K562 (cell line): ENCODE measurements at regions not wholly inside any gene's neighbourhood (a gene's known extent, or its start where the extent isn't known, plus 50 kb on each side); places are given as distances from the start of the nearest gene placed in this dataset.

Source experiments
- ATAC-seq: fragments of 200-7000 bp; cut with Tn5 transposase; 3 replicates; pipeline ENCODE4 v1.9.1; 2020; ENCODE audit warnings: moderate library complexity
- BruUV-seq: library from RNA; stranded (reverse); fragments of 400-500 nt; replicated peaks from 2 replicates; lab custom pipeline; 2021; lab: Mats Ljungman, UMichigan
- CTCF ChIA-PET: fragments of 300-600 bp; formaldehyde crosslinking; extraction: SDS; loops from one replicate; lab custom pipeline; 2021; ENCODE audit warnings: low intra/inter-chr PET ratio; lab: Yijun Ruan, JAX
- POLR2A ChIA-PET: fragments of 300-600, 350-650 bp; sonication (Branson Sonifier 250); formaldehyde crosslinking; extraction: SDS; loops from one replicate; lab custom pipeline; 2021; ENCODE audit warnings: antibody characterized with exemption, inconsistent platforms; lab: Yijun Ruan, JAX
- DNase-seq, 4 experiments: peaks; one replicate each; pipeline versions ENCODE4 v3.0.0 to v3.0.0-alpha.2; 2011 to 2018; ENCODE audit warnings: low spot score in 3 of 4, mixed read lengths in 3 of 4; ENCODE audit errors: extremely low read depth in 1 of 4
- FAIRE-seq: peaks from 2 replicates; lab custom pipeline; 2011; peaks lifted over from hg19 to GRCh38; lab: Jason Lieb, UNC
- H2AFZ ChIP-seq: 2 replicates; pipeline ENCODE4 v1.6.0; 2011; ENCODE audit warnings: low read depth, low read length, control low read depth, inconsistent platforms
- H3K27ac ChIP-seq: fragments of 200-600 bp; 3 replicates; pipeline ENCODE4 v1.8.0; 2011; ENCODE audit warnings: low read depth, mild to moderate bottlenecking, control low read depth, inconsistent platforms, low read length, moderate library complexity, mixed read lengths; ENCODE audit errors: extremely low read depth
- H3K27me3 ChIP-seq, 2 experiments: fragments of 300-600 bp in 1 of 2; 2 replicates in 1 of 2; 3 replicates in 1 of 2; pipeline versions ENCODE4 v1.6.0 to v1.8.0; 2011; ENCODE audit warnings: inconsistent platforms in 2 of 2, low read length in 2 of 2, mild to moderate bottlenecking in 1 of 2, mixed read lengths in 1 of 2, moderate library complexity in 1 of 2; ENCODE audit not compliant: control insufficient read depth in 2 of 2, insufficient read depth in 2 of 2
- H3K36me3 ChIP-seq: fragments of 300-600 bp; 3 replicates; pipeline ENCODE4 v1.8.0; 2011; ENCODE audit warnings: mild to moderate bottlenecking, low read length, inconsistent platforms; ENCODE audit not compliant: control insufficient read depth, insufficient read depth
- H3K4me1 ChIP-seq, 2 experiments: fragments of 200-600 bp in 1 of 2; replicated peaks in 1 of 2; 2 replicates in 1 of 2; 3 replicates in 1 of 2; pipeline versions ENCODE4 v1.5.1 to v1.8.0; 2011; ENCODE audit warnings: inconsistent platforms in 2 of 2, low read length in 2 of 2, mild to moderate bottlenecking in 1 of 2, mixed read lengths in 1 of 2, moderate library complexity in 1 of 2; ENCODE audit not compliant: control insufficient read depth in 2 of 2, insufficient read depth in 2 of 2
- H3K4me2 ChIP-seq: 2 replicates; pipeline ENCODE4 v1.6.1; 2011; ENCODE audit warnings: low read length, control low read depth, inconsistent platforms, mixed read lengths; ENCODE audit not compliant: insufficient read depth
- H3K4me3 ChIP-seq: fragments of 200-600 bp; sonication (generic), shearing (Covaris generic); 2 replicates; pipeline ENCODE4 v1.5.1; 2016; ENCODE audit warnings: control low read depth, inconsistent platforms
- H3K79me2 ChIP-seq: fragments of 200-600 bp; 3 replicates; pipeline ENCODE4 v1.8.0; 2011; ENCODE audit warnings: low read length, inconsistent platforms; ENCODE audit not compliant: control insufficient read depth, insufficient read depth
- H3K9ac ChIP-seq, 2 experiments: 2 replicates each; pipeline versions ENCODE4 v1.6.0 to v1.6.1; 2011; ENCODE audit warnings: low read depth in 2 of 2, low read length in 2 of 2, control low read depth in 1 of 2, inconsistent platforms in 1 of 2, mild to moderate bottlenecking in 1 of 2, mixed read lengths in 1 of 2; ENCODE audit not compliant: insufficient read depth in 1 of 2
- H3K9me1 ChIP-seq: one replicate; pipeline ENCODE4 v1.6.0; 2011; ENCODE audit warnings: inconsistent platforms, mild to moderate bottlenecking, low read length, moderate library complexity; ENCODE audit not compliant: control insufficient read depth, insufficient read depth
- H3K9me3 ChIP-seq: replicated peaks from 2 replicates; pipeline ENCODE4 v1.5.1; 2011; ENCODE audit warnings: low read depth, low read length, inconsistent platforms; ENCODE audit not compliant: control insufficient read depth, insufficient read depth
- H4K20me1 ChIP-seq: replicated peaks from 2 replicates; pipeline ENCODE4 v1.6.1; 2011; ENCODE audit warnings: low read length, inconsistent platforms, mixed read lengths; ENCODE audit not compliant: control insufficient read depth, insufficient read depth
- ARID2 ChIP-seq: fragments of 450-650 bp; IDR thresholded peaks from 2 replicates; pipeline ENCODE4 v1.6.1; 2017; ENCODE audit warnings: antibody characterized with exemption, mild to moderate bottlenecking
- ATF2 ChIP-seq: sonication (generic); formaldehyde crosslinking; IDR thresholded peaks from 2 replicates; pipeline ENCODE4 v1.8.1; 2022; ENCODE audit warnings: missing genetic modification reagents
- CHD2 ChIP-seq: IDR thresholded peaks from 2 replicates; pipeline ENCODE4 v1.6.1; 2011; ENCODE audit warnings: low read depth, low read length
- NFATC3 ChIP-seq: fragments of 450-650 bp; IDR thresholded peaks from 2 replicates; pipeline ENCODE4 v1.6.1; 2017; ENCODE audit warnings: mild to moderate bottlenecking
- PREB ChIP-seq: sonication (generic); formaldehyde crosslinking; IDR thresholded peaks from 2 replicates; pipeline ENCODE4 v1.8.1; 2023; ENCODE audit warnings: mild to moderate bottlenecking, missing genetic modification reagents
- PRPF4 ChIP-seq: fragments of 200-400 bp; formaldehyde crosslinking; IDR thresholded peaks from one replicate; pipeline ENCODE4 v1.6.1; 2017; ENCODE audit warnings: low read length, low read depth, mild to moderate bottlenecking; ENCODE audit not compliant: insufficient read depth, poor library complexity, severe bottlenecking
- PURB ChIP-seq: sonication (generic); formaldehyde crosslinking; IDR thresholded peaks from 2 replicates; pipeline ENCODE4 v1.9.0; 2021; ENCODE audit warnings: low read depth, mild to moderate bottlenecking, missing genetic modification reagents
- SP1 ChIP-seq: sonication (generic); formaldehyde crosslinking; IDR thresholded peaks from 2 replicates; pipeline ENCODE4 v1.8.1; 2022; ENCODE audit warnings: mild to moderate bottlenecking, missing genetic modification reagents
- TCF15 ChIP-seq: fragments of 250-450 bp; sonication (Bioruptor Pico); IDR thresholded peaks from 2 replicates; pipeline ENCODE4 v1.8.0; 2022; ENCODE audit warnings: moderate library complexity, mild to moderate bottlenecking, inconsistent platforms
- TRIM24 ChIP-seq, 2 experiments: fragments of 450-650 bp; IDR thresholded peaks; 2 replicates each; pipeline ENCODE4 v1.6.1; 2016
- ZNF133 ChIP-seq: fragments of 250-450 bp; sonication (Bioruptor Pico); IDR thresholded peaks from 2 replicates; pipeline ENCODE4 v1.4.0; 2020; ENCODE audit warnings: mild to moderate bottlenecking
- ZNF253 ChIP-seq: fragments of 250-450 bp; sonication (Bioruptor Pico); conservative IDR thresholded peaks from 2 replicates; pipeline ENCODE4 v1.6.1; 2021; ENCODE audit warnings: mild to moderate bottlenecking
- ZNF511 ChIP-seq: sonication (generic); formaldehyde crosslinking; IDR thresholded peaks from 2 replicates; pipeline ENCODE4 v1.8.0; 2022; ENCODE audit warnings: mild to moderate bottlenecking, missing genetic modification reagents
- ZNF518B ChIP-seq: fragments of 250-450 bp; sonication (Bioruptor Pico); IDR thresholded peaks from 2 replicates; pipeline ENCODE4 v1.5.0; 2021; ENCODE audit warnings: mild to moderate bottlenecking, moderate library complexity
- WGBS: fragments of 100-300 bp; shearing (Covaris generic); methylation state at CpG from one replicate; pipeline ENCODE4 v1.1.6; 2016; ENCODE audit warnings: low coverage, mixed read lengths; ENCODE audit not compliant: insufficient coverage; ENCODE audit errors: missing lambda C conversion rate; 5-methylcytosine and 5-hydroxymethylcytosine counted together
- in situ Hi-C: fragments of 300-500 bp; cut with MboI; formaldehyde crosslinking; loops from 4 replicates; pipeline ENCODE4 v1.15.0; 2018; ENCODE audit warnings: inconsistent platforms, mixed read lengths
- intact Hi-C: fragments of 100-400 bp; cut with micrococcal nuclease; formaldehyde crosslinking; loops from 2 replicates; pipeline ENCODE4 v1.14.2; 2022

GRCh38 chr18:29156531-29156930, 979.6 kb upstream of the CDH2 start:
- Histone ChIP-seq H2AFZ (no peak overlapping the region), H3K4me1 (no peaks in the 10 kb centered on the region), H3K4me2 (no peak overlapping the region), H3K9me1 (no peaks in the 10 kb centered on the region), H4K20me1 (no peaks in the 10 kb centered on the region), H3K27me3 (no peaks in the 10 kb centered on the region), H3K9ac (no peak overlapping the region), H3K36me3 (no peaks in the 10 kb centered on the region), H3K27ac (no peak overlapping the region), H3K9me3 (no peaks in the 10 kb centered on the region), H3K4me3 (no peak overlapping the region), H3K79me2 (no peaks in the 10 kb centered on the region)
- DNase-seq = no peak
- intact Hi-C loops = no loop called here
- no peak for ATAC-seq
- no peak for TF ChIP-seq ZNF133
- TF ChIP-seq PURB = no peak
- no peak for TF ChIP-seq PREB (CRISPR knock-in tag)
- TF ChIP-seq NFATC3 = no peak
- no peak for TF ChIP-seq ARID2
- TF ChIP-seq CHD2 = no peak
- no peak for TF ChIP-seq PRPF4
- TF ChIP-seq ZNF518B = no peak
- TF ChIP-seq TCF15 (CRISPR knock-in tag) = no peak
- no peak for TF ChIP-seq ZNF511
- TF ChIP-seq ATF2 = no peak
- TF ChIP-seq ZNF253 (CRISPR knock-in tag) = no peak
- TF ChIP-seq SP1 (CRISPR knock-in tag) = no peak
- TF ChIP-seq TRIM24 (IDR thresholded peaks at IDR 0.05) = no peak
- ChIA-PET POLR2A (no interaction called here), CTCF (no interaction called here)
- 0% methylated on average over 4 of the region's 4 CpGs for WGBS
- in situ Hi-C loops = no loop called here
- BruUV-seq = no TSS peak
- no peak for FAIRE-seq
